ENCODE measurements at regions not wholly inside any gene's neighbourhood (a gene's known extent, or its start where the extent isn't known, plus 50 kb on each side); places are given as distances from the start of the nearest gene placed in this dataset.

GRCh38 chr2:75319951-75320350 is 120.6 kb upstream of the TACR1 start:
- no peaks in the 10 kb centered on the region for H3K36me3 ChIP-seq
- H3K27ac ChIP-seq (replicated peaks): no peak overlapping the region
- no peak overlapping the region for H3K4me3 ChIP-seq
- no peaks in the 10 kb centered on the region for H3K9me3 ChIP-seq (replicated peaks)
- no peaks in the 10 kb centered on the region for H3K27me3 ChIP-seq (ENCODE audit: low read depth)
- H3K4me1 ChIP-seq: no peaks in the 10 kb centered on the region
- DNase-seq: no peak
- intact Hi-C loops (cut with micrococcal nuclease): no loop called here
- no peak for TF ChIP-seq CTCF (IDR thresholded peaks at IDR 0.05; ENCODE audit: borderline replicate concordance)

GRCh38 chr2:75317802-75318201 is 118.5 kb upstream of the TACR1 start:
- Histone ChIP-seq H3K9me3 (replicated peaks) (no peaks in the 10 kb centered on the region), H3K27ac (replicated peaks) (no peak overlapping the region), H3K4me1 (no peaks in the 10 kb centered on the region), H3K36me3 (no peaks in the 10 kb centered on the region), H3K4me3 (no peak overlapping the region), H3K27me3 (ENCODE audit: low read depth) (no peaks in the 10 kb centered on the region)
- no peak for TF ChIP-seq CTCF (IDR thresholded peaks at IDR 0.05; ENCODE audit: borderline replicate concordance)
- intact Hi-C loops (cut with micrococcal nuclease): no loop called here
- no peak for DNase-seq

GRCh38 chr2:75317316-75317715 is 118.0 kb upstream of the TACR1 start:
- TF ChIP-seq CTCF (IDR thresholded peaks at IDR 0.05; ENCODE audit: borderline replicate concordance): no peak
- no peaks in the 10 kb centered on the region for H3K27me3 ChIP-seq (ENCODE audit: low read depth)
- H3K27ac ChIP-seq (replicated peaks): no peak overlapping the region
- H3K4me1 ChIP-seq: no peaks in the 10 kb centered on the region
- DNase-seq: no peak
- intact Hi-C loops (cut with micrococcal nuclease): no loop called here
- no peaks in the 10 kb centered on the region for H3K36me3 ChIP-seq
- no peaks in the 10 kb centered on the region for H3K9me3 ChIP-seq (replicated peaks)
- no peak overlapping the region for H3K4me3 ChIP-seq

GRCh38 chr2:75315436-75315835 is 116.1 kb upstream of the TACR1 start:
- Histone ChIP-seq H3K27ac (replicated peaks) (no peak overlapping the region), H3K36me3 (no peaks in the 10 kb centered on the region), H3K9me3 (replicated peaks) (no peaks in the 10 kb centered on the region), H3K4me1 (no peaks in the 10 kb centered on the region), H3K4me3 (no peak overlapping the region), H3K27me3 (ENCODE audit: low read depth) (no peaks in the 10 kb centered on the region)
- no peak for DNase-seq
- intact Hi-C loops (cut with micrococcal nuclease): no loop called here
- TF ChIP-seq CTCF (IDR thresholded peaks at IDR 0.05; ENCODE audit: borderline replicate concordance): no peak

- no peaks in the 10 kb centered on the region for H3K4me1 ChIP-seq
- DNase-seq: no peak
- H3K4me3 ChIP-seq: no peak overlapping the region
- intact Hi-C loops (cut with micrococcal nuclease): no loop called here
- no peak for TF ChIP-seq CTCF (IDR thresholded peaks at IDR 0.05; ENCODE audit: borderline replicate concordance)
- no peaks in the 10 kb centered on the region for H3K27me3 ChIP-seq (ENCODE audit: low read depth)
- H3K27ac ChIP-seq (replicated peaks): no peak overlapping the region
- H3K9me3 ChIP-seq (replicated peaks): peaks cover 8% of the 10 kb centered on the region
- H3K36me3 ChIP-seq: no peaks in the 10 kb centered on the region
These were observed 112.7 kb upstream of the TACR1 start for GRCh38 chr2:75311993-75312392.

GRCh38 chr2:75311521-75311920 is 112.2 kb upstream of the TACR1 start:
- intact Hi-C loops (cut with micrococcal nuclease): no loop called here
- Histone ChIP-seq H3K27me3 (ENCODE audit: low read depth) (no peaks in the 10 kb centered on the region), H3K4me1 (no peaks in the 10 kb centered on the region), H3K27ac (replicated peaks) (no peak overlapping the region), H3K4me3 (no peak overlapping the region), H3K36me3 (no peaks in the 10 kb centered on the region), H3K9me3 (replicated peaks) (peaks cover 8% of the 10 kb centered on the region)
- TF ChIP-seq CTCF (IDR thresholded peaks at IDR 0.05; ENCODE audit: borderline replicate concordance): no peak
- DNase-seq: no peak
